ENCODE measurements at regions not wholly inside any gene's neighbourhood (a gene's known extent, or its start where the extent isn't known, plus 50 kb on each side); places are given as distances from the start of the nearest gene placed in this dataset.

DNA sequence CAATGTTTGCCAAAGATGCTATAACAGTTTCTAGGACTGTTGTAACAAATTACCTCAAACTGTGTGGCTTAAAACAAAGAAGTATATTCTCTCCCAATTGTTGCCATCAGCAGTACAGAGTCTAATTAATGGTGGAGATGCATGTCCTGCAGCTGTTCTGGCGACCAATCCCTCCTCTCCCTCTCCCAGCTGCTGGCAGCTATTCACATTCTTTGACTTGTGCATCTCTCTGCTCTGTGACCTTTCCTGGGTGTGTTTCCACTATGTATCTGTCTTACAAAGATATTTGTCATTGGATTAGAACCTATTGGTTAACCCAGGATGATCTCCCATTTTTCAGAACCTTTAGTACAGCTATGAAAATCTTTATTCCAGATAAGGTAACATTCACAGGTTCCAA, 561.7 kb upstream of the POM121L12 start:
- no peak for TF ChIP-seq POLR2A (IDR thresholded peaks at IDR 0.05)
- TF ChIP-seq, protein P1, sequence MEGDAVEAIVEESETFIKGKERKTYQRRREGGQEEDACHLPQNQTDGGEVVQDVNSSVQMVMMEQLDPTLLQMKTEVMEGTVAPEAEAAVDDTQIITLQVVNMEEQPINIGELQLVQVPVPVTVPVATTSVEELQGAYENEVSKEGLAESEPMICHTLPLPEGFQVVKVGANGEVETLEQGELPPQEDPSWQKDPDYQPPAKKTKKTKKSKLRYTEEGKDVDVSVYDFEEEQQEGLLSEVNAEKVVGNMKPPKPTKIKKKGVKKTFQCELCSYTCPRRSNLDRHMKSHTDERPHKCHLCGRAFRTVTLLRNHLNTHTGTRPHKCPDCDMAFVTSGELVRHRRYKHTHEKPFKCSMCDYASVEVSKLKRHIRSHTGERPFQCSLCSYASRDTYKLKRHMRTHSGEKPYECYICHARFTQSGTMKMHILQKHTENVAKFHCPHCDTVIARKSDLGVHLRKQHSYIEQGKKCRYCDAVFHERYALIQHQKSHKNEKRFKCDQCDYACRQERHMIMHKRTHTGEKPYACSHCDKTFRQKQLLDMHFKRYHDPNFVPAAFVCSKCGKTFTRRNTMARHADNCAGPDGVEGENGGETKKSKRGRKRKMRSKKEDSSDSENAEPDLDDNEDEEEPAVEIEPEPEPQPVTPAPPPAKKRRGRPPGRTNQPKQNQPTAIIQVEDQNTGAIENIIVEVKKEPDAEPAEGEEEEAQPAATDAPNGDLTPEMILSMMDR (IDR thresholded peaks at IDR 0.05), result no peak
- no peak for DNase-seq (ENCODE audit: low spot score in 2 of 2)
- intact Hi-C loops (cut with DNase I; ENCODE audit: low total_unique reads), result no loop called here
- 13 to 16% methylated on average over 1 of the region's 1 CpG for WGBS, 2 donors
- H3K4me3 ChIP-seq (ENCODE audit: low read depth, poor library complexity, severe bottlenecking), result no peak overlapping the region

DNA sequence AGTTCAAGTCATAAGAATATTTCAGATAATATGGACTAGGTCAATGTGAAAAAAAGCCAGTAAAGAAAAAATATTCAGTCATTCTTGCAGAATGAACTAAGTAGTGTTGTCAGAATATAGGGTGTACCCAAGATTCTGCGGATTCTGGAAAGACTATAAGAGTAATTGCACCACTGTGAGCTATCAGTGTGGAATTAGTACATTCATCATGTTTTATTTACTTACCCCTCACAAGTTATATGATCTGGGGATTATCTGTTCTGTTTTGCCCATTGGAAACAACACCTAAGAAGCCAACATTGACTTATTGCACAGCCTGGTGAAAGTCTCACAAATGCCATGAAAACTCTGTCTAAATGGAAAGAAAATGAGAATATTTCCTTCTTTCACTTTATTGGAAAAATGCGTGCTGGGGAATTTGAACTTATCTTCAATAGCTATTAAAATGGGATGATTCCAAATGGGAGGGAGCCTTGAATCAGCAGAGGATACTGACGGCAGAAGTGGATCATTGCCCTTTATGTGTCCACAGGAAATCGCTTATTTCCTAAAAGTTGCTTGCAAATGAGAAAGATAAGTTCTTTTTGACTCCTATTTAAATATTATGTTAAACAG, 563.3 kb upstream of the POM121L12 start:
- TF ChIP-seq, protein P1 (IDR thresholded peaks at IDR 0.05), result no peak
- TF ChIP-seq POLR2A (IDR thresholded peaks at IDR 0.05), result no peak
- H3K4me3 ChIP-seq (ENCODE audit: low read depth, poor library complexity, severe bottlenecking), result no peak overlapping the region
- intact Hi-C loops (cut with DNase I; ENCODE audit: low total_unique reads), result no loop called here
- 84 to 88% methylated on average over 4 of the region's 4 CpGs for WGBS, 2 donors
- DNase-seq (ENCODE audit: low spot score in 2 of 2), result no peak

DNA sequence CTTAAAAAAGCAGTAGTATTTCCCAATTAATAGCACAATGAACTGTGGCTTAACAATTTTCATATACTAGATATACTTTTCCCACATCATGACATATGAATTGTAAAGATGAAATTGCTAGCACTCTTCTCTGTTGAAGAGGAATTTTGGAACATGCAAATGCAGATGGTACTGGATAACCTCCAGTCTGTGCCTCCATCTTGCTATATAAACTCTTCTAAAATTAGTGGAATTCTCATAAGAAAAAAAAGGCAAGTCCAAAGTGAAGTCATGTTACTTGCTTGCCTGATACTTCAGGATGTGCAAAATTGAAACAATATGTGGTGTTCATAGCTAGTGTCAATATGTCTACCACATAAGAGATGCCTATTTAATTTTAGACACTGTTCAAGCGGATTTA, 570.2 kb upstream of the POM121L12 start:
- no peak overlapping the region for H3K4me3 ChIP-seq (ENCODE audit: low read depth, poor library complexity, severe bottlenecking)
- DNase-seq (ENCODE audit: low spot score in 2 of 2), result no peak
- 50 to 63% methylated on average over 1 of the region's 1 CpG for WGBS, 2 donors
- intact Hi-C loops (cut with DNase I; ENCODE audit: low total_unique reads), result loop anchor here (5.0 kb wide), 1 partner anchor 1047 kb away; no protein-coding TSS in a partner anchor
- TF ChIP-seq, protein P1 (IDR thresholded peaks at IDR 0.05), result no peak
- no peak for TF ChIP-seq POLR2A (IDR thresholded peaks at IDR 0.05)

DNA sequence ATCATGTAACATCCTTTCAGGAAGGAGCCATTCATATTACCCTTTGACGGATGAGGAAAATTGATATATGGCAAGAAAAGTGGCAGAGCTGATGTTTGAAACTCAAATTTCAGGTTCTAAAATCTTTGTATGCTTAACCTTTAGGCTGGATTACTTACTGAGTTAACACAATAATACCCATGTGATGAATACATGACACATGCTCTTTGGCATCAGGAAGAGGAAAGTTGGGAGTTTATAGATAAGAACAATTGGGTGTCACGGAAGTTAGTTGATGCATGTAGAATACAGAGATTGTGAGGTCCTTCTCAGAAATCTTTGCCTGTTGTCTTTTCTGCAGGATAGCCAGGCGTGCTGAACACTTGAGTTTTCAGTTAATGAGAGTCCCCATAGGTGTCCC, 572.1 kb upstream of the POM121L12 start:
- intact Hi-C loops (cut with DNase I; ENCODE audit: low total_unique reads), result no loop called here
- TF ChIP-seq, protein P1 (IDR thresholded peaks at IDR 0.05), result no peak
- no peak for TF ChIP-seq POLR2A (IDR thresholded peaks at IDR 0.05)
- no peak overlapping the region for H3K4me3 ChIP-seq (ENCODE audit: low read depth, poor library complexity, severe bottlenecking)
- WGBS, 2 donors, result 74 to 77% methylated on average over 3 of the region's 3 CpGs
- DNase-seq (ENCODE audit: low spot score in 2 of 2), result no peak

DNA sequence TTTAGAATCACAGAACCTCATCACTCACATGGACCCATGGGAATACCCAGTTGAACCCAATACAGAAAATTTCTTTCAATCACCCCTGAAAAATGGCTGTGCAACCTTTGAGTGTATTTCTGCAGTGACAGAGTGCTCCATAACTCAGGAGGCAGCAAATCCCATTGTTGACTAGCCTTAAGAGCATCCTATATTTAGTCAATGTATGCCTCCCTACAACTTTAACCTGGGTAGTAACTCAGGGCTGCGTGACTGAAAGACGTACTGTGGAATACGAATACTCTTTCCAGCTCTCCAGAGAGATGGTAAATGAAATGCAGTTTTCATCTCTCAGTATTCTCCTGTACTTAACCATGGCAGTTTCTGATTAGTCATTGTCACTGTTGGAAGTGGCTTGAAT, 573.0 kb upstream of the POM121L12 start:
- TF ChIP-seq, protein P1 (IDR thresholded peaks at IDR 0.05), result no peak
- TF ChIP-seq POLR2A (IDR thresholded peaks at IDR 0.05), result no peak
- 91 to 93% methylated on average over 3 of the region's 3 CpGs for WGBS, 2 donors
- H3K4me3 ChIP-seq (ENCODE audit: low read depth, poor library complexity, severe bottlenecking), result no peak overlapping the region
- DNase-seq (ENCODE audit: low spot score in 2 of 2), result no peak
- intact Hi-C loops (cut with DNase I; ENCODE audit: low total_unique reads), result no loop called here

DNA sequence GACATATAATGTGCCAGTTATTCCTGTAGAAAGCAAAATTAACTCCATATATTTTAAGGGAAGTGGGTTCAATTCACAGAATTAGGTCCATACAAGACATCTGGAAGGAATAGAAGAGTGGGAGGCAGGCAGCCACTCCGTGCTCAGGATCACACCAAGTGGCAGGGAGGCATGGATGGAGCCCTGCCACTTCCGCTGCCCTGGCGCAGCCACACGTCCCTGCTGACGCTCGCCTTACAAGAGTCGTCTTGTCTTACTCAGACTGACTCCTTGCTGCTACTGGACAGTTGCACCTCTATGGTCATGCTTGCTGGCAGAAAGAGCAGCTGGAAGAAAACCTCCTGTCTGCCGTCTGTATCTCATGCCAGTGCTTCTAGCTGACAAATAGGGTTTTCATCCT, 579.9 kb upstream of the POM121L12 start:
- H3K4me3 ChIP-seq (ENCODE audit: low read depth, poor library complexity, severe bottlenecking), result no peak overlapping the region
- 79 to 87% methylated on average over 8 of the region's 8 CpGs for WGBS, 2 donors
- TF ChIP-seq POLR2A (IDR thresholded peaks at IDR 0.05), result no peak
- TF ChIP-seq, protein P1 (IDR thresholded peaks at IDR 0.05), result no peak
- intact Hi-C loops (cut with DNase I; ENCODE audit: low total_unique reads), result no loop called here
- DNase-seq (ENCODE audit: low spot score in 2 of 2), result no peak

Data from lower leg skin (tissue), 4 donors.